GM23338 (cell line): ENCODE measurements at regions not wholly inside any gene's neighbourhood (a gene's known extent, or its start where the extent isn't known, plus 50 kb on each side); places are given as distances from the start of the nearest gene placed in this dataset.

Experiments
- ATAC-seq: fragments of 200-7000 bp; cut with Tn5 transposase; 3 replicates; pipeline ENCODE4 v1.9.1; 2020
- DNase-seq: peaks from one replicate; pipeline ENCODE4 v3.0.0-alpha.2; 2015; ENCODE audit warnings: low spot score
- H2AFZ ChIP-seq: fragments of 200-600 bp; sonication (generic); 2 replicates; pipeline ENCODE4 v1.8.0; 2016; ENCODE audit warnings: antibody characterized with exemption, mild to moderate bottlenecking, moderate library complexity
- H3F3A ChIP-seq: fragments of 200-600 bp; sonication (generic); replicated peaks from 2 replicates; pipeline ENCODE4 v1.8.0; 2017; ENCODE audit warnings: antibody characterized with exemption, mixed run types, low read depth
- H3K27ac ChIP-seq: fragments of 200-600 bp; sonication (generic); 2 replicates; pipeline ENCODE4 v1.6.1; 2016; ENCODE audit warnings: low read depth
- H3K27me3 ChIP-seq: fragments of 200-600 bp; sonication (generic); 2 replicates; pipeline ENCODE4 v1.8.0; 2016; ENCODE audit warnings: mild to moderate bottlenecking, mixed run types, moderate library complexity; ENCODE audit not compliant: insufficient read depth
- H3K36me3 ChIP-seq: fragments of 200-600 bp; sonication (generic); 2 replicates; pipeline ENCODE4 v1.8.0; 2016; ENCODE audit warnings: mild to moderate bottlenecking; ENCODE audit not compliant: insufficient read depth
- H3K4me1 ChIP-seq: fragments of 200-600 bp; sonication (generic); 2 replicates; pipeline ENCODE4 v1.8.0; 2016; ENCODE audit warnings: mild to moderate bottlenecking, moderate library complexity; ENCODE audit not compliant: insufficient read depth
- H3K4me2 ChIP-seq: fragments of 200-600 bp; sonication (generic); 2 replicates; pipeline ENCODE4 v1.7.1; 2017; ENCODE audit warnings: mixed run types
- H3K4me3 ChIP-seq: fragments of 200-600 bp; sonication (generic); 2 replicates; pipeline ENCODE4 v1.6.1; 2016; ENCODE audit warnings: mixed run types
- H3K79me2 ChIP-seq: fragments of 200-600 bp; sonication (generic); replicated peaks from 2 replicates; pipeline ENCODE4 v1.8.0; 2017; ENCODE audit warnings: mild to moderate bottlenecking; ENCODE audit not compliant: insufficient read depth
- H3K9me2 ChIP-seq: fragments of 200-600 bp; sonication (generic); 2 replicates; pipeline ENCODE4 v1.8.0; 2017; ENCODE audit not compliant: insufficient read depth
- H4K20me1 ChIP-seq: fragments of 200-600 bp; sonication (generic); replicated peaks from 2 replicates; pipeline ENCODE4 v1.8.0; 2017; ENCODE audit warnings: mild to moderate bottlenecking; ENCODE audit not compliant: insufficient read depth
- H3K27ac Mint-ChIP-seq: 2 replicates; pipeline ENCODE4 v1.8.0; 2020; ENCODE audit warnings: inconsistent platforms, mild to moderate bottlenecking, moderate library complexity, mixed read lengths
- H3K27me3 Mint-ChIP-seq: 3 replicates; pipeline ENCODE4 v1.8.0; 2022; ENCODE audit warnings: low read depth, mild to moderate bottlenecking, moderate library complexity, mixed read lengths, inconsistent platforms; ENCODE audit not compliant: insufficient read depth, poor library complexity
- H3K36me3 Mint-ChIP-seq: 3 replicates; pipeline ENCODE4 v1.8.0; 2021; ENCODE audit warnings: low read depth, mild to moderate bottlenecking, inconsistent platforms, moderate library complexity, mixed read lengths
- H3K4me1 Mint-ChIP-seq: 3 replicates; pipeline ENCODE4 v1.8.0; 2020; ENCODE audit warnings: mild to moderate bottlenecking, inconsistent platforms, mixed read lengths
- H3K4me3 Mint-ChIP-seq: 3 replicates; pipeline ENCODE4 v1.8.0; 2021; ENCODE audit warnings: moderate library complexity, mild to moderate bottlenecking, inconsistent platforms, mixed read lengths
- H3K9me3 Mint-ChIP-seq: 3 replicates; pipeline ENCODE4 v1.8.0; 2020; ENCODE audit warnings: moderate library complexity, mild to moderate bottlenecking, inconsistent platforms, mixed read lengths
- EZH2phosphoT487 ChIP-seq: fragments of 200-600 bp; sonication (generic); IDR thresholded peaks from one replicate; pipeline ENCODE4 v1.8.1; 2018; ENCODE audit warnings: antibody characterized with exemption; ENCODE audit not compliant: unreplicated experiment
- JUNB ChIP-seq: IDR thresholded peaks from one replicate; pipeline ENCODE4 v1.6.1; 2016; ENCODE audit warnings: antibody characterized with exemption; ENCODE audit not compliant: unreplicated experiment
- STAT1 ChIP-seq: IDR thresholded peaks from one replicate; pipeline ENCODE4 v1.6.1; 2016; ENCODE audit warnings: antibody characterized with exemption; ENCODE audit not compliant: unreplicated experiment
- ZNF331 ChIP-seq: fragments of 250-450 bp; sonication (Bioruptor Pico); IDR thresholded peaks from 2 replicates; pipeline ENCODE4 v1.5.0; 2020; ENCODE audit warnings: low read depth, mild to moderate bottlenecking, moderate library complexity
- TF ChIP-seq, protein P1 (sequence below): IDR thresholded peaks from 2 replicates; pipeline ENCODE4 v1.6.1; 2016; ENCODE audit warnings: antibody characterized with exemption
- TF ChIP-seq, protein P2 (sequence below): fragments of 250-450 bp; sonication (Bioruptor Pico); IDR thresholded peaks from 2 replicates; pipeline ENCODE4 v1.5.0; 2020; ENCODE audit warnings: mild to moderate bottlenecking, moderate library complexity

DNA sequence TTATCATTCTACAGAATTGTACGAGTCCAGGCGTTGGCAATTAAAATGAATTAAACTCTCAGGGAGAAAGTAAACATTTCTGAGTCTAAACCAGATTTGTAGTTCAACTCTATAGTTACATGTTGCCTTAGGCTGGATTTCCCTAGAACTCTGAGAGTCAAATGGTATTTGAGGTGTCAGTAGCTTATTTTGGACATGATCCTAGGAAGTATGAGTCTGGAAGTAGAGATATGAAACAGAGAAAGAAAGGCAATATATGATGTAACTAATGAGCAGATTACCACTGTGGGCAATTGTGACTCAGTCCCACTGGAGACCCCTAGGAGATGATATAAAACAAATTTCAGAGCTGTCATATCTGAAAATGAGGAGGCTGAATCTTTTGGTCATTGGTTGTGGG, 199.1 kb upstream of the UBE2E3 start:
- H3K9me2 ChIP-seq, result no peaks in the 10 kb centered on the region
- no peak for TF ChIP-seq ZNF331 (CRISPR knock-in tag)
- TF ChIP-seq, protein P1, sequence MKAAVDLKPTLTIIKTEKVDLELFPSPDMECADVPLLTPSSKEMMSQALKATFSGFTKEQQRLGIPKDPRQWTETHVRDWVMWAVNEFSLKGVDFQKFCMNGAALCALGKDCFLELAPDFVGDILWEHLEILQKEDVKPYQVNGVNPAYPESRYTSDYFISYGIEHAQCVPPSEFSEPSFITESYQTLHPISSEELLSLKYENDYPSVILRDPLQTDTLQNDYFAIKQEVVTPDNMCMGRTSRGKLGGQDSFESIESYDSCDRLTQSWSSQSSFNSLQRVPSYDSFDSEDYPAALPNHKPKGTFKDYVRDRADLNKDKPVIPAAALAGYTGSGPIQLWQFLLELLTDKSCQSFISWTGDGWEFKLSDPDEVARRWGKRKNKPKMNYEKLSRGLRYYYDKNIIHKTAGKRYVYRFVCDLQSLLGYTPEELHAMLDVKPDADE, result no peak
- no peak for TF ChIP-seq JUNB
- TF ChIP-seq, protein P2, sequence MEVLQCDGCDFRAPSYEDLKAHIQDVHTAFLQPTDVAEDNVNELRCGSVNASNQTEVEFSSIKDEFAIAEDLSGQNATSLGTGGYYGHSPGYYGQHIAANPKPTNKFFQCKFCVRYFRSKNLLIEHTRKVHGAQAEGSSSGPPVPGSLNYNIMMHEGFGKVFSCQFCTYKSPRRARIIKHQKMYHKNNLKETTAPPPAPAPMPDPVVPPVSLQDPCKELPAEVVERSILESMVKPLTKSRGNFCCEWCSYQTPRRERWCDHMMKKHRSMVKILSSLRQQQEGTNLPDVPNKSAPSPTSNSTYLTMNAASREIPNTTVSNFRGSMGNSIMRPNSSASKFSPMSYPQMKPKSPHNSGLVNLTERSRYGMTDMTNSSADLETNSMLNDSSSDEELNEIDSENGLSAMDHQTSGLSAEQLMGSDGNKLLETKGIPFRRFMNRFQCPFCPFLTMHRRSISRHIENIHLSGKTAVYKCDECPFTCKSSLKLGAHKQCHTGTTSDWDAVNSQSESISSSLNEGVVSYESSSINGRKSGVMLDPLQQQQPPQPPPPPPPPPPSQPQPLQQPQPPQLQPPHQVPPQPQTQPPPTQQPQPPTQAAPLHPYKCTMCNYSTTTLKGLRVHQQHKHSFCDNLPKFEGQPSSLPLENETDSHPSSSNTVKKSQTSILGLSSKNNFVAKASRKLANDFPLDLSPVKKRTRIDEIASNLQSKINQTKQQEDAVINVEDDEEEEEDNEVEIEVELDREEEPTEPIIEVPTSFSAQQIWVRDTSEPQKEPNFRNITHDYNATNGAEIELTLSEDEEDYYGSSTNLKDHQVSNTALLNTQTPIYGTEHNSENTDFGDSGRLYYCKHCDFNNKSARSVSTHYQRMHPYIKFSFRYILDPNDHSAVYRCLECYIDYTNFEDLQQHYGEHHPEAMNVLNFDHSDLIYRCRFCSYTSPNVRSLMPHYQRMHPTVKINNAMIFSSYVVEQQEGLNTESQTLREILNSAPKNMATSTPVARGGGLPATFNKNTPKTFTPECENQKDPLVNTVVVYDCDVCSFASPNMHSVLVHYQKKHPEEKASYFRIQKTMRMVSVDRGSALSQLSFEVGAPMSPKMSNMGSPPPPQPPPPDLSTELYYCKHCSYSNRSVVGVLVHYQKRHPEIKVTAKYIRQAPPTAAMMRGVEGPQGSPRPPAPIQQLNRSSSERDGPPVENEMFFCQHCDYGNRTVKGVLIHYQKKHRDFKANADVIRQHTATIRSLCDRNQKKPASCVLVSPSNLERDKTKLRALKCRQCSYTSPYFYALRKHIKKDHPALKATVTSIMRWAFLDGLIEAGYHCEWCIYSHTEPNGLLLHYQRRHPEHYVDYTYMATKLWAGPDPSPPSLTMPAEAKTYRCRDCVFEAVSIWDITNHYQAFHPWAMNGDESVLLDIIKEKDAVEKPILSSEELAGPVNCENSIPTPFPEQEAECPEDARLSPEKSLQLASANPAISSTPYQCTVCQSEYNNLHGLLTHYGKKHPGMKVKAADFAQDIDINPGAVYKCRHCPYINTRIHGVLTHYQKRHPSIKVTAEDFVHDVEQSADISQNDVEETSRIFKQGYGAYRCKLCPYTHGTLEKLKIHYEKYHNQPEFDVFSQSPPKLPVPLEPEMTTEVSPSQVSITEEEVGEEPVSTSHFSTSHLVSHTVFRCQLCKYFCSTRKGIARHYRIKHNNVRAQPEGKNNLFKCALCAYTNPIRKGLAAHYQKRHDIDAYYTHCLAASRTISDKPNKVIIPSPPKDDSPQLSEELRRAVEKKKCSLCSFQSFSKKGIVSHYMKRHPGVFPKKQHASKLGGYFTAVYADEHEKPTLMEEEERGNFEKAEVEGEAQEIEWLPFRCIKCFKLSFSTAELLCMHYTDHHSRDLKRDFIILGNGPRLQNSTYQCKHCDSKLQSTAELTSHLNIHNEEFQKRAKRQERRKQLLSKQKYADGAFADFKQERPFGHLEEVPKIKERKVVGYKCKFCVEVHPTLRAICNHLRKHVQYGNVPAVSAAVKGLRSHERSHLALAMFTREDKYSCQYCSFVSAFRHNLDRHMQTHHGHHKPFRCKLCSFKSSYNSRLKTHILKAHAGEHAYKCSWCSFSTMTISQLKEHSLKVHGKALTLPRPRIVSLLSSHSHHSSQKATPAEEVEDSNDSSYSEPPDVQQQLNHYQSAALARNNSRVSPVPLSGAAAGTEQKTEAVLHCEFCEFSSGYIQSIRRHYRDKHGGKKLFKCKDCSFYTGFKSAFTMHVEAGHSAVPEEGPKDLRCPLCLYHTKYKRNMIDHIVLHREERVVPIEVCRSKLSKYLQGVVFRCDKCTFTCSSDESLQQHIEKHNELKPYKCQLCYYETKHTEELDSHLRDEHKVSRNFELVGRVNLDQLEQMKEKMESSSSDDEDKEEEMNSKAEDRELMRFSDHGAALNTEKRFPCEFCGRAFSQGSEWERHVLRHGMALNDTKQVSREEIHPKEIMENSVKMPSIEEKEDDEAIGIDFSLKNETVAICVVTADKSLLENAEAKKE (CRISPR knock-in tag), result no peak
- TF ChIP-seq EZH2phosphoT487, result no peak
- no peak for TF ChIP-seq STAT1
- no peak overlapping the region for H3K27ac Mint-ChIP-seq
- H3K4me3 ChIP-seq, result no peak overlapping the region
- H3K4me1 Mint-ChIP-seq, result peaks cover 11% of the 10 kb centered on the region; the same call in 2 of the 3 replicates
- H3K36me3 Mint-ChIP-seq, result no peaks in the 10 kb centered on the region
- H3K79me2 ChIP-seq, result no peaks in the 10 kb centered on the region
- no peak overlapping the region for H2AFZ ChIP-seq
- ATAC-seq (no peak), DNase-seq (no peak)
- H3K27me3 Mint-ChIP-seq, result no peaks in the 10 kb centered on the region
- H3K27ac ChIP-seq, result no peak overlapping the region
- no peaks in the 10 kb centered on the region for H3K36me3 ChIP-seq
- no peaks in the 10 kb centered on the region; the same call in 2 of the 3 replicates for H3K9me3 Mint-ChIP-seq
- H3F3A ChIP-seq, result no peaks in the 10 kb centered on the region
- peaks cover 6% of the 10 kb centered on the region; the same call in 1 of the 2 replicates for H3K4me1 ChIP-seq
- no peak overlapping the region for H3K4me2 ChIP-seq
- H3K27me3 ChIP-seq, result no peaks in the 10 kb centered on the region
- no peak overlapping the region for H3K4me3 Mint-ChIP-seq
- no peaks in the 10 kb centered on the region for H4K20me1 ChIP-seq
